ENCODE measurements at regions not wholly inside any gene's neighbourhood (a gene's known extent, or its start where the extent isn't known, plus 50 kb on each side); places are given as distances from the start of the nearest gene placed in this dataset.
"Not testable (repeated sequence)": the region's sequence is repeated elsewhere in the genome, so short reads cannot be mapped to it uniquely, and the experiment has no call there.

DNA sequence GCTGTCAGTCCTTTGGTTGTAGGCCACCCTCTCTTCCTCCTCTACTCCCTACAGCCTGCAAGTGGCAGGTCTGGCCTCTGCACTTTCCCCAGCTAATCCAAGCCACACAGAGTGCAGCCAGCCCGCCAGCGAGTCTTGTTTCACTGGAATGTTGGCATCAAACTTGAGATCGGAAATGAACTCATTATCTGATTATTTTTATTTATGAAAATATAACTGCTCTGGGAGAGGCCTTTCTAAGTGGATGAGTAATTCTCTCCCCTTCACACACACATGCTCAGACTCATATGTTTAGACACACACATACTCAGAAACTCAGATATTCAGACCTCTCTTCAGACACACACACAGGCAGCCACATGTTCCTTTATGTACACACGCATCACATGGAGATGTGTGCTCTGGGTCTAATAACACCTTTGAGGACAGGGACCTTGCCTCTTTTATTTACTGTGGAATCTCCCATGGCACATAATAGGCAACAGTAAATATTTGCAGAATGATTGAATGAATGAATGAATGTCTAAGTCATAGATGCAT is 151.3 kb downstream of the ZFP36L2 start:
- DNase-seq (ENCODE audit: extremely low read depth, low read depth, low spot score): peak; percentile 87

DNA sequence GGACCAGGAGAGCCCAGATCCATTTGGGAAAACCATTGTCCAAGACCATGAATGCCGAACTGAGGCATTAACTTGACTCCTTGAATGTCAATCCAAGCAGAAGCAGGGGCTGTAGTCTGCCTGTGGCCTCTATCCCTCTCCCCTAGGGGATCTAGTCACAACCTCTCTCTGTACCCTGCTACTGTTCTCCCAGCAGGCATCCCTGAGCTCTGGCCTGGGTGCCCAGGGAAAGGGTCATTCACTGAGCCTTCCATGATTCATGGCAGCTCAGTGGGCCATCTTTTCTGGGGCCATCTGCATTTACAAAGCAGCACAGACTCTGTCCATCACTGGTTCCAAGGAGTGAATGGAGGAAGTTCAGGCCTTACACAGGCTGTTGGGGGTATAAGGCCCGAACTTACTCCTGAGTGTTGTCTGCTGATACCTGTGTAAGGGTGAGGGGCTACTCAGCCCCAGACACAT is 151.8 kb downstream of the ZFP36L2 start:
- no peak for DNase-seq (ENCODE audit: extremely low read depth, low read depth, low spot score)

DNA sequence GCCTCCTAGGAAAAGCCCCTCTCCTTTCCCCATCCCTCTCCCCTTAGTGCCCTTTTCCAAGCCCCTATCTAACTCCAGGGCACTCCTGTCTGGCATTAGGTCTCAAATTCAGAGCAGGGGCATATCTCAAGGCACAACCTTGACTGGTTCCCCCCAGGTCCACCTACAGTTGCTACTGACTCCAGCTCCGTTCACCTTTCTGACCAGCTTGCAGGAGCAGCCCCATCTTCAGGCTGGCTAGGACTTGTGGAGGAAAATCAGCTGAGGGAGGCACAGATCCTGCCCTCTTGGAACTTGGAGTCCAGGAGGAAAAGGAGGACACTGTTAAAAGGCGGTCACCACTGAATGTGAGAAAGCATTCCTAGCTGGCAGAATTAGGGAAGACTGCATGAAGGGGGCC is 152.4 kb downstream of the ZFP36L2 start:
- DNase-seq (ENCODE audit: extremely low read depth, low read depth, low spot score): no peak

DNA sequence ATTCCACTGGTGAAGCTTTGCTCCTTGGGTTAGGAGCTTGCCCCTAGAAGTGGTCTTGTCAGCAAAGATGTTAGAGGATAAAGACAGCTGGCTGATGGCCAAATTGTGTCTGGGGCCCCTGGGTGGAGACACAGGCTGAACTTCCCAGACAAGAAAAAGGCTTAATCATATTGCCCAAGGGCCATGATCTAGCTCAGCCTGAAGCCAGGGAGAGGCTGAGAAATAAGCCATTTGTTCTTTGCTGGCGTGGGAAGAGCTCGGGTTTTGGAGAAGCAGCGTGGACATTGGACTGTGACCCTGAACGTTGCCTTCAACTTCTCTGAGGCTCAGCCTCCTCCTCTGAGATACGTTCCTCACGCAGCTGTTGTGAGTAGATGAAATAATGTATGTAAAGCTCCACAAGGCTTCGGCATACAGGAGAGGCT is 153.0 kb downstream of the ZFP36L2 start:
- DNase-seq (ENCODE audit: extremely low read depth, low read depth, low spot score): no peak

DNA sequence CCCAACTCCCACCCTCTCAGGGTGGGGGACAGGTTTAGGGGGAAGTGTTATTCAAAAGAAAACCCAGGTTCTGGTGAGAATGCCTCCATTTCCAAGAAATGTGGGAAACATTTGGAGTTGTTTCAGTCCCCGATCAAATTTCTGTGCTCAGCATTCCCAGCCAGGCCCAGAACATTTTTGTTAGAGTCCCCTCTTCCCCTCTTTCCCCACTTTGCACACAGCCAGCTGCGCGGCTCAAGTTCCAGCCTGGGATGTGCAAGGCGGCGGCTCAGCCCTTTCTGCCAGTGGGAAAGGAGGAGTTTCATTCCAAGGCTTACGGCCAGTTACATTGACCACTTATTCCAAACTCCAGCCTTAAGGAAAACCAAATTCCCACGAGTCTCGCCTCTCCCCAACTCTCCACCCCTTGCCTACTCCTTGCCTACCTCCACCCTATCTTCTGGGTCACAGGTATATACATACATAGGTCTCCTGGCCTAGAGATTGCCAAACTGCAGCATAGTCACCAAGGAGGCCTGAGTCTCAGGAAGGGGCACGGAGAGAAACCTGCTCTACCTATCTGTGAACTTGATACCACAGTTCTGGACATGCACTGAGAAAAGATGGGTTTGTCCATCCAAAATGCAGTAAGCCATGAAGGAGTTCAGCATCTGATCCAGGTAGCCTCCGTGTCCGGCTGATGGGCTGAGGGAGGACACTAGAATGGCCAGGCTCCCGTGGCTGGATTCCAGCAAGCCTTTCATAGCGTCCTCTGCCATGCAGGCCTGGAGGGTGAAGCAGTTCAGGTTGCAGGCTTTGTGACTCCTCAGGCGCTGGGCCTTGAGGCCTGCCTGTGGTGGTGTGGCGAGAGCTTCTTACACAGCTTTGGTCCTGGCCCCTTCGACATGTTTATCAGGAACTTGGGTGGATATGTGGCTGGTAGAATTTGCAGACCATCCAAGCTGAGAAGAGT is 154.5 kb downstream of the ZFP36L2 start:
- no peak for DNase-seq (ENCODE audit: extremely low read depth, low read depth, low spot score)

DNA sequence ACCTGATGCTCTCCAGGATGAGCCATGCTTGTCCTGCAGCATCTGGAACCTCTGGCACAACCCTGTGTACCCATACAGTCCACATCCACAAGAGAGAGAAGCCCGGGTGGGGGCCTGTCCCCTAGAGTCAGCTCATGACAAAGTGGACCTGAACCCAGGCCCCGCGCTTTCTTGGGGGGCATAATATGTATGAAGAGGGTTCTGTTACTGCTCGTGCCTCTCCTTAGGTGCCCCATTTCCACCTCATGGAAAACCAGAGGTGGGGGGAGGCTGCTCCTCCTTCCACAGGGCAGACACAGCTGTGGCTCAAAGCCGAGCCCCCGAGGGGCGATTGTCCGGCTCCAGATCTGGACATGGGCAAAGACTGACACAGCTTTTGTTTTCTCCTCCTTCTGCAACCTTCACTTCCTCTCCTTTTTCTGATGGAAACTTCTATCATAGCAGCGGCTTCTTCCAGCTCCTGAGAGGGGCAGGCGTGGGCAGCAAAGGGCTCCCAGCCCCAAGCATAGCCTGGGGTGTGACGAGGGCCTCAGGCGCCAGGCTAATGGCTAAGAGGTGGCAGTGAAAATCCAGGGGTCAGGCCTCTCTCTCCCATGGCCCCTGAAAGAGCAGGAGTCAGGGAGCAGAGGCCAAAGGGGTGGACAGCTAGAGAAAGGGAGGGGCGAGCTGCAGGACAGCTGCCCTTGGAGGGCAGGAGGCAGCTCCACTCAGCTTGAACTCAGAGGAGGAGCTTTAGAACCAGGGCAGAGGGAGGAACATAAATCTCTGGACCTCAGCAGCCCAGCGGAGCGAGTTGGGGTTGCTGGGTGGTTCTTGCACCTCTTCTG is 155.5 kb downstream of the ZFP36L2 start:
- no peak for DNase-seq (ENCODE audit: extremely low read depth, low read depth, low spot score)

DNA sequence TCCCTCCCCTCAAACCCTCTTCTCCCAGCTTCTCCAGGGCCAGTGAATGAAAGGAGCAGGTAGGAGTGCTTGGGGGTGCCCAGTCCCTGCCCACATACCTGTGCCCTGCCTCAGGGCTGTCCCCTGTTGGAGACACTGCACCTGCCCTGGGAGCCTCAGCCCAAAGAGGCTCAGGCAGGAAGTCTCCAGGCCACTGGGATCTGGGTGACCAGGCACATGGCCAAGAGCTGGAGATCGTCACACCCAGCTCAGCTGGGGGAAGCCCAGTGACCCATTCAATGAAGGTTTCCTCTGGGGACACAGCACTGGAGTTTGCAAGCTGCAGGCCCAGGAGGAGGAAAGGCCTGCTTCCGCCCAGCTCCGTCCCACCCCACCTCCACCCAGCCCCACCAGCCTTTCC is 156.4 kb downstream of the ZFP36L2 start:
- no peak for DNase-seq (ENCODE audit: extremely low read depth, low read depth, low spot score)

DNA sequence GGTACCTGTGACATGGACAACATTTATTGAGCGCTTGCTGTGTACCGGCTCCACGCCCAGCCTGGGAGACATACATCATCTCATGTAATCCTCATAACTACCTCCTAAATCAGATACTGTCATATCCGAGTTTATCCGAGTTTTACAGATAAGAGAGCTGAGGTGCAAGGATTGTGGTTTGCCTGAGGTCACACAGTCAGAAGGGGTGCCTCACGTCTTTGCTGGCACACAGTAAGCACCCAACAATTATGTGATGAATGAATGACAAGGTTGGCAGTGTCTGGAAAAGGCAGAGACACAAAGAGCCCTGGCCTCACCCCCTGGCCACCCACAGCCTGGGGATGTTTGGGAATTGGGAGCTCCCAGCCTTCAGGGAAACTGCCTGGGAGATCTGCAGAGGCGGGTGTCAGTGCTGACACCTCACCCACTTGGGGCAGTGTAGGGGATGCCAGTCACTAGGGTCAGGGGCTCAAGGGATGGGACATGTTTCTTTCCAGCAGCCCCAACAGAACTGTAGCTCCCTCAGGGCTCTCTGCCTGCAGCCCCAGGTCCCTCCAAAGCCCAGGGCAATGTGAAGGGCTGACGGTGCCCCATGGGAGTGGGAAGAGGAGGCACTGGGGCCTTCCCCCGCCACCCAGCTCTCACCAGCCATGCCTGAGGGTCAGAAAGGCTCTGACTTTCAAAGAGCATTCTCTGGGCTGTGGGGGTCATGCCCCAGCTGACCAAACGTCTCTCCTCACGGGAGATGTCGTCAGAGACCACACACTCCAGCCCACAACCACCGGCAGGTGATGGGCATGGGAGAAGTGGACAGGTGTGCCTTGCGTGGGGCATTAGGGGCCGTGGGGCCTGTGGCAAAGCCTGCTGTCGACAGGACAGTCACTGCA is 157.5 kb downstream of the ZFP36L2 start:
- DNase-seq (ENCODE audit: extremely low read depth, low read depth, low spot score): no peak

DNA sequence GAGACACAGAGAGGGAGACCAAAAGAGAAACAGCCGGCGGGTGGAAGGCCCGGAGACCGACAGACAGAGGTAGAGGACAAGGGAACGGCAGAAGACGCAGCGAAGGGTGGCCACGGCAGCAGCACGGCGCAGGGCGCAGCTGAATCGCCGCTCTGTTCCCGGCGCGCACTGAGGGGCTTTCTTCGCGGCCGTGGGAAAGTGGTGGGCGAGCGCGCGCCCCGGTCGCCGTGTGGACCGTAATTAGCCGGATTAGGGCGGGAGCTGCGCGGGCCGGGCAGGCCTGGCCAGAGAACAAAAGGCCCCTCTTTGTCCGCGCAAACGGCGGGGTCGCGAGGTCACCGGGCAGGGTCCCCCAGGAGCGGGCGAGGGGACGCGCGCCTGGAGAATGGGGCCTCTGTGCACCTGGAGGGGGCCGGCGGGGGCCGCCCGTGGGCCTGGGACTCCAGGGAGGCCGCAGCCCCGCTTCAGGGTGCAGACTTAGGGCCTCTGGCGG is 158.3 kb downstream of the ZFP36L2 start:
- DNase-seq (ENCODE audit: extremely low read depth, low read depth, low spot score): no peak

DNA sequence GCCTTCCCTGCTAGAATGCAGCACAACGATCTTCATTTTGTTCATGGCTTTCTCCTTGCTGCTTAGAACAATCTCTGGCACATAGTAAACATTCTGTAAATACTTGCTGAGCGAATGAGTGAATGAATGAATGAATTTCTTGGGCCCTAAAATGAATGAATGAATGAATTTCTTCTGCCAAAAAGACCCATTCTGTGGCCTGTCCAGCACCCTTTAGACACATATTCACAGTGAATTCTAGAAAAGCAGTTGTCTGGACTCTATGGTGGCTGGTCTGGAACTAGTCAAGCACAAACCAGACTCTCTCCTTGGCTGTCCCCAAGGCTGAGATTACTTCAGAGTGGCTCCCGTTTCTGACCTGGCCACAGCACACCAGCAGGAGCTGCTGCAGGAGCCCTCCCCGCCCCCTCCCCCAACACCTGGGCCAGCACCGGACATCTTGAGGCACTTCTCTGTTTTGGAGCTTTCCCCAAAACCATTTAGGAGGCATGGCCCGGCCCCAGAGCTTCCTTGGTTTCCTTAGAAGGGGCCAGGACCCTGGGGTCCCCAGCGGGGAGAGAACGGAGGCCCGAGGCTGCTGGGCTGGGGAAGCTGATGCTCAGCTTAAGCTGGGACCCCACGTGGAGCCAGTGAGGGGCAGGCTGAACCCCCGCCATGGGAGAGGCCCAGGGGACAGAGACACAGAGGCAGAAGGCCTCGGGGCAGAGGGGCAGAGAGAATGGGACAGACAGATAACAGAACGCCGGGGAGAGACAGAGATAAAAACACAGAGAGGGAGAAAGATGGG is 159.0 kb downstream of the ZFP36L2 start:
- DNase-seq (ENCODE audit: extremely low read depth, low read depth, low spot score): no peak

DNA sequence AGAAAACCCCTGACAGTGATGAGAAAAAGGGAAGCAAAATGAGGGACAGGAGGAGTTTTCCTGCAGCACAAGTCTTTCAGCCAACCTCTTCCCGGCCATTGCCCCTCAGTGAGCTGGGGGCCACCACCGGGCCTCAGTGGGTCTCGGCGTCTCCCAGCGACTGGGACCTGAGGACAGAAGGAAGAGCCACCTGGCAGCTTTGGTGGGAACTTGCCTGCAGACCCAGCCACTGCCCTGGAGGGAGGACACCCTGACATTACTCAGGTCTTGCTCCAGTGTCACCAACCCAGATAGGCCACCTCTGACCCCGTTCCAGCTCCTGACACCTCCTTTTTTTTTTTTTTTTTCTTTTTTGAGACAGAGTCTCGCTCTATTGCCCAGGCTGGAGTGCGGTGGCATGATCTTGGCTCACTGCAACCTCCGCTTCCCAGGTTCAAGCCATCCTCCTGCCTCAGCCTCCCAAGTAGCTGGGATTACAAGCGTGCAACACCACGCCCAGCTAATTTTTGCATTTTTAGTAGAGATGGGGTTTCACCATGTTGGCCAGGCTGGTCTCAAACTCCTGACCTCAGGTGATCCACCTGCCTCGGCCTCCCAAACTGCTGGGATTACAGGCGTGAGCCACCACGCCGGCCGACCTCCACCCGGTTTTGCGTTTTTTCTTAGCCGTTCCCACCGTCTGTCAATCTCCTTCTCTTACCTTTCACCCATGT is 159.7 kb downstream of the ZFP36L2 start:
- not testable (repeated sequence) for DNase-seq (ENCODE audit: extremely low read depth, low read depth, low spot score)

DNA sequence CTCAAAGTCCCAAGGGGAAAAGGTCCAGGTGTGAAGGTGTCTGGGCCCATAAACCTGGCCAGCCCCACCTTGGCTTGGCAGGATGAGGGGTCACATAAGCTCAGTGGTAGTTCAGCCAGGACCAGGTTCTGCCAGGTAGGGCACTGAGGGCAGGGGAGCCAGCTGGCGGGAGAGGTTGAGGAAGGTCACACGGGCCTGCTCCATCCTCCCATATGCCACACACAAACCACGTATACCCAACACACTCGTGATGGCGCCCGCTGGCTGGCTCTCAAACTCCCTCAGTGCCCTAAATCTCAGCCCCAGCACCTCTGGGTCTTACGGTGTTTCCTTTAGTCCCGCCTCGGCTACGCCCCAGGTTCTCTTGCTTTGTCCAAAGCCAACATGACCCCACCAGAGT is 160.5 kb downstream of the ZFP36L2 start:
- no peak for DNase-seq (ENCODE audit: extremely low read depth, low read depth, low spot score)

DNA sequence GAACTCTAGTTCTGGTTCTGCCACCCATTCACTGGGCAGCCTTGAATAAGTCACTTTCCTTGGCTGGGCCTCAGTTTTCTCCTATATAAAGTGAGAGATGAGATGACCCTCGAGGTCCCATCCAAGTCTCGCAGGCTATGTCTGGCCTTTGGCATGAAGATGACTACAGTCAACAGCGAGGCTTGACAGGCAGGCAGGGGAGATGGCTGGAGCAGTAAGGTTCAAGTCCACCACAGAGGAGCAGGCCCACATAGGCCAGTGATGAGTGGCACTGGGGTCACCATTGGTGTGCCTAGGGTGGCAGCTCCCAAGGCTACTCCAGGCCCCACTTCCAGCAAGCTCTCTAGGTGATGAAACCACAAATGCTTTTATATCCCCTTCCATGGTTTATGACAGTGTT is 161.4 kb downstream of the ZFP36L2 start:
- DNase-seq (ENCODE audit: extremely low read depth, low read depth, low spot score): no peak

DNA sequence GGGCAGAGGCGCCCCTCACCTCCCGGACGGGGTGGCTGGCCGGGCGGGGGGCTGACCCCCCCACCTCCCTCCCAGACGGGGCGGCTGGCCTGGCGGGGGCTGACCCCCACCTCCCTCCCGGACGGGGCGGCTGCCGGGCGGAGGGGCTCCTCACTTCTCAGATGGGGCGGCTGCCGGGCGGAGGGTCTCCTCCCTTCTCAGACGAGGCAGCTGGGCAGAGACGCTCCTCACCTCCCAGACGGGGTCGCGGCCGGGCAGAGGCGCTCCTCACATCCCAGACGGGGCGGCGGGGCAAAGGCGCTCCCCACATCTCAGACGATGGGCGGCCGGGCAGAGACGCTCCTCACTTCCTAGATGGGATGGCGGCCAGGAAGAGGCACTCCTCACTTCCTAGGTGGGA is 163.3 kb downstream of the ZFP36L2 start:
- not testable (repeated sequence) for DNase-seq (ENCODE audit: extremely low read depth, low read depth, low spot score)

DNA sequence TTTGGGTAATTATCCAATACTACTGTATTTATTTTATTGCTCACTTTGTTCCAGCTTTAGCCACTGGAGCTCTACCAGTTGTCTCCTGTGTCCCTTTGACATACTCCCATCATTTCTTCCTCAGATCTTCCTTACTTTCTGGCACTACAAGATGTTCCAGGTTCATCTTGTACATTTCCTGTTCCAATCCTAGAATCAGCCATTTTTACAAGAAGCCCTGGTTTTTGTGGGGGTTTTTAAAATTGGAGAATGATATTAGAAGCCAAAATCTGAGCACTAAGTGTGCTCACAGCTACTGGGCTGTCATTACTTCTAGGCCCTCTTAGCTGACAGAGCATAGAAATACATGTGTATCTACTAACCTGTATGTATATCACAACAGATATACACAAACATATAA is 164.3 kb downstream of the ZFP36L2 start:
- DNase-seq (ENCODE audit: extremely low read depth, low read depth, low spot score): no peak

DNA sequence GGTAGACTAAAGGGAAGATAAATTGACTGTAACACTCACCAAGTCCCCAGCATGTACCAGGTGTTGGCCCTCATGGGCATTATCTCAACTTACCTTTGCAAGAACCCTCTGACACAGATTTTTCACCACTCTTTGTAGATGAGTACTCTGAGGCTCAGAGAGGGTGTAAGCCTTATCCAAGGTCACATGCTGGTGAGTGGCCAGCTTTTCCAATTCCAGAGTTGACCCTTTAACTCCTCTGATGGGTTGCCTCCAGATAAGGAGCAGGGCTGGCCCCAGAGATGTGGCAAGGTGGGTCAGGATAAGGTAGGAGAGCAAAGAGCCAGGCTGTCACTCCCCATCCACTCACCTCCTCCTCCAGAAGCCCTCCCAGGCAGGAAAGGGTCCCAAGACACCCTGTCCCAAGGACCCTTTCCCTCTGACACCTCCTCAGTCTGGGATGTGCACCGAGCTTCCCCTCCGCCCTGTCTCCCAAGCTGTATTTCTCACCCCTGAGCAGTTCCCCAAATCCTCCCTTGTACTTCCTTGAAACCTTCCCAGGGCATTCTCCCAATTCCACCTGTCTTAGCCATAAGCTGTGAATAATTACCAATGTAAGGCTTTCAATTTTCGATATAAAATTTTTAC is 165.9 kb downstream of the ZFP36L2 start:
- DNase-seq (ENCODE audit: extremely low read depth, low read depth, low spot score): no peak

DNA sequence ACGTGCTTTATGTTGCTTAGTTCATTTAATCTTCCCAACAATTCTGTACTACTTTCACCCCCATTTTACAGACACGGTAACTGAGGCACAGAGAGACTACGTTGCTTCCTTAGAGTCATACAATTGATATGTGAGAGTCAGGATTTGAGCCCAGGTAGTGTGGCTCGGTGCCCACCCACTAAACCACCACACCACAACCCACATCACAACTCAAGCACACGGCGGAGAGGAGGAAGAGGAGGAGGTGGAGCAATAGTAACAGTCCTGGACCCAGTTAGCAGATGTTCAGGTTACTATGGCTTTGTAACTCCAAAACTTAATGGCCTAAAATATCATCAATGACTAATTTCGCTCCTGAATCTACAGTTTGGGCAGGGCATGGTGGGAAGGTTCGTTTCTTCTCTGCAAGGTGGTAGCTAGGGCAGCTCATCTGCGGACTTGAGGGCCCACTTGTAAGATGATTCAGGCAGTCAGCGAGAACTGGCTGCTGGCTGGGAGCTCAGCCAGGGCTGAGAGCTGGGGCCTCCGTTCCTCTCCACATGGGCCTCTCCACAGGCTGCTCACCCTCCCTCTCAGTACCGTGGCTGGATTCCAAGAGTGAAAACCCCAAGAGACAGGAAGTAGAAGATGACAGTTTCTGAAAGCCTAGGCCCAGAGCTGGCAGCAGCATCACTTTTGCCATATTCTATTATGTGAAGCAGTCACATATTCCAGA is 167.1 kb downstream of the ZFP36L2 start:
- DNase-seq (ENCODE audit: extremely low read depth, low read depth, low spot score): no peak

DNA sequence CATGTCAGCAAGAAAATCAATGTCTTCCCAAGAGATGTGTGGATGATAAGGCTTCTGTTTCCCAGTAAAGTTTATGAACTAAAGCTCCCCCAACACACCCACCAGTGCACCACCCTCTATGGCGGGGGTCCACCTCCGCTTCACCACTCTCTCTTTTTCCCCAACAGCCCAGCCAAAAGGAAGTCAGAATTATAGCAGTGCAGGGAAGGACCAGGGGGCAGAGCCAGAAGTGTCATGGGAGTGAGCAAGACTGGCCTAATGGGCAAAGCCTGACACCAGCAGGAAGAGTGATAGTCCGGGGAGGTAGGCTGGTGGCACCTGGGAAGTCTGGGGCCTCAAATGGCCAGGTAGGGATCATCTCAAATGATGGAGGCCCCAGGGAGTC is 167.7 kb downstream of the ZFP36L2 start:
- DNase-seq (ENCODE audit: extremely low read depth, low read depth, low spot score): no peak
